GM21360 (cell line): ENCODE measurements at regions not wholly inside any gene's neighbourhood (a gene's known extent, or its start where the extent isn't known, plus 50 kb on each side); places are given as distances from the start of the nearest gene placed in this dataset.
"Not testable (repeated sequence)": the region's sequence is repeated elsewhere in the genome, so short reads cannot be mapped to it uniquely, and the experiment has no call there.

Experiments used
- ATAC-seq: cut with Tn5 transposase; IDR thresholded peaks from one replicate; pipeline ENCODE4 v1.9.1; 2021; ENCODE audit warnings: mild to moderate bottlenecking, moderate library complexity; ENCODE audit not compliant: unreplicated experiment

- ATAC-seq = no peak
These were observed 1964.1 kb downstream of the PCDH9 start for GRCh38 chr13:65265988-65266387.

- no peak for ATAC-seq
These were observed 1966.1 kb downstream of the PCDH9 start for GRCh38 chr13:65264066-65264465.

- no peak for ATAC-seq
These were observed 1968.9 kb downstream of the PCDH9 start for GRCh38 chr13:65260946-65261891.

- no peak for ATAC-seq
These were observed 1989.4 kb downstream of the PCDH9 start for GRCh38 chr13:65240773-65241172.

GRCh38 chr13:65236841-65237418 is 1993.2 kb downstream of the PCDH9 start:
- ATAC-seq = no peak

- ATAC-seq = no peak
These were observed 2012.6 kb downstream of the PCDH9 start for GRCh38 chr13:65217471-65217995.

- not testable (repeated sequence) for ATAC-seq
These were observed 2027.3 kb downstream of the PCDH9 start for GRCh38 chr13:65202845-65203244.

GRCh38 chr13:65188721-65189120 is 2041.4 kb downstream of the PCDH9 start:
- no peak for ATAC-seq

GRCh38 chr13:65168026-65168425 is 2062.1 kb downstream of the PCDH9 start:
- ATAC-seq = no peak

GRCh38 chr13:65166675-65167074 is 2063.5 kb downstream of the PCDH9 start:
- ATAC-seq = no peak

- no peak for ATAC-seq
These were observed 2070.3 kb downstream of the PCDH9 start for GRCh38 chr13:65159803-65160202.

GRCh38 chr13:65155861-65156260 is 2074.3 kb downstream of the PCDH9 start:
- no peak for ATAC-seq

- ATAC-seq = no peak
These were observed 2075.3 kb downstream of the PCDH9 start for GRCh38 chr13:65154661-65155447.

- no peak for ATAC-seq
These were observed 2080.4 kb downstream of the PCDH9 start for GRCh38 chr13:65149687-65150086.

GRCh38 chr13:65143920-65144319 is 2086.2 kb downstream of the PCDH9 start:
- ATAC-seq = no peak

GRCh38 chr13:65133094-65133493 is 2097.0 kb downstream of the PCDH9 start:
- ATAC-seq = no peak

GRCh38 chr13:65125236-65125635 is 2104.9 kb downstream of the PCDH9 start:
- ATAC-seq = no peak

GRCh38 chr13:65112531-65112941 is 2117.6 kb downstream of the PCDH9 start:
- no peak for ATAC-seq

- no peak for ATAC-seq
These were observed 2118.0 kb downstream of the PCDH9 start for GRCh38 chr13:65112123-65112522.

- ATAC-seq = no peak
These were observed 2118.9 kb downstream of the PCDH9 start for GRCh38 chr13:65111223-65111622.

- ATAC-seq = not testable (repeated sequence)
These were observed 2125.7 kb downstream of the PCDH9 start for GRCh38 chr13:65104436-65104835.
